GM19035 (cell line): ENCODE measurements at regions not wholly inside any gene's neighbourhood (a gene's known extent, or its start where the extent isn't known, plus 50 kb on each side); places are given as distances from the start of the nearest gene placed in this dataset.
A peak's percentile ranks its signal among the peaks of the same experiment; 100 is the strongest.
"Not testable (repeated sequence)": the region's sequence is repeated elsewhere in the genome, so short reads cannot be mapped to it uniquely, and the experiment has no call there.

Experiments used
- ATAC-seq: cut with Tn5 transposase; IDR thresholded peaks from one replicate; pipeline ENCODE4 v1.9.1; 2021; ENCODE audit not compliant: unreplicated experiment

GRCh38 chr4:37771771-37772170 lies 54.7 kb upstream of the PGM2 start:
- ATAC-seq = no peak

- ATAC-seq = no peak
Observed at GRCh38 chr4:37770016-37770415, 56.5 kb upstream of the PGM2 start.

GRCh38 chr4:37769391-37769989 lies 57.0 kb upstream of the PGM2 start:
- ATAC-seq = no peak

GRCh38 chr4:37767546-37767945 lies 58.9 kb upstream of the PGM2 start:
- no peak for ATAC-seq

GRCh38 chr4:37767019-37767418 lies 59.5 kb upstream of the PGM2 start:
- ATAC-seq = no peak

DNA sequence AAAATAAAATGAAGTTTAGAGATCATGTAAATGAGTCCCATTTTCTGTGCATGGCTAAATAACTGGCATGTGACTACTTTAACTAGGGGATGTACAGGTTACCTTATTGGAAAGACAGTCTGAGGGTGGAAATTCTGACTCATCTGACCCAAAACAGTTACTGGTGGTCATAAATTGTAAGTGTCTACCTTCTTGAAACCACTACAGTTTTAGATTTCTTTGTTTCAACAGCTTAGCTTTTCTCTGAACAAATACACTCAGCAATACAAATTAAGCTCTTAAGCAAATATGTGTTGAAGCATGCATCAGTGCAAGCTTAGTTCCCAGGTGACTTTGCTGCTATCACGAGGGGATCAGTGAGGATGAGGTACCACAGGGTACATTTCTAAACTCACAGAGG lies 60.7 kb upstream of the PGM2 start:
- ATAC-seq = no peak

GRCh38 chr4:37763831-37764230 lies 62.7 kb upstream of the PGM2 start:
- ATAC-seq = no peak

DNA sequence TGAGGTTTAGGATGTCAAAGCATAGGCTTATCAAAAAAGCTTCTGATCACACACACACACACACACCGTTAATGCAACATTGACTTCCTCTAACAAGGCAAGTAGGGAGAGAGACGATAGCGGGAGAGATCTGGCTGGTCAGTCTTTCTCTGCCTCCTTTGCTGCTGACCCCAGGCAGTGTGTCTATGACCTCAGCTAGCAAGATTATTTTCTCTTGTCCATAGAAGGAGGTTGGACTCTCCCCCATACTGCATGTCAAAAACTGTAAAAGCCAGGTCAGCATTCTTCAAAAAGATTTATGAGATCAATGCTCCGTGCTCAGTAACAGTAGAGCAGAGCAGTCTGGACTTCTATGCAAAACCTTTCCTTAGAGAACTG lies 63.5 kb upstream of the PGM2 start:
- ATAC-seq = no peak

- ATAC-seq = no peak
Observed at GRCh38 chr4:37762294-37762990, 64.0 kb upstream of the PGM2 start.

- ATAC-seq = no peak
Observed at GRCh38 chr4:37760840-37761239, 65.6 kb upstream of the PGM2 start.

DNA sequence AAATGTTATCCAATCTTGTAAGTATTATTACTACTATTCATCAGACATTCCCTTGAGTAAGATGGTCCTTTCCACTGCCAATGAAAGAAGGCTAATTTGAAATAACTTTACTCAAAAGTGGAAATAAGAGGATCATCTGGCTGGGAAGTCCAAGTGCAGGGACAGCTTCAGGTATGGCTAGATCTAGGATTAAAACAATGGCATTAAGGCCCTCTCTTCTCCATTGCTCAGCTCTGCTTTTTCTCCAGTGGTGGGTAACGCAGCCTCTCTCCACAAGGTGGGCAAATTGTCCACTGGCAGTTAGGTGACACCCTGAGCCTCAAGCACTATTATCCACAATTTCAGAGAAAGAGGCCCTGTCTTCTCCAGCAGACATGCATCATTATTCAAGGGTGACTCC lies 66.7 kb upstream of the PGM2 start:
- no peak for ATAC-seq

- ATAC-seq = no peak
Observed at GRCh38 chr4:37758226-37758625, 68.3 kb upstream of the PGM2 start.

GRCh38 chr4:37757761-37758160 lies 68.7 kb upstream of the PGM2 start:
- ATAC-seq = no peak

DNA sequence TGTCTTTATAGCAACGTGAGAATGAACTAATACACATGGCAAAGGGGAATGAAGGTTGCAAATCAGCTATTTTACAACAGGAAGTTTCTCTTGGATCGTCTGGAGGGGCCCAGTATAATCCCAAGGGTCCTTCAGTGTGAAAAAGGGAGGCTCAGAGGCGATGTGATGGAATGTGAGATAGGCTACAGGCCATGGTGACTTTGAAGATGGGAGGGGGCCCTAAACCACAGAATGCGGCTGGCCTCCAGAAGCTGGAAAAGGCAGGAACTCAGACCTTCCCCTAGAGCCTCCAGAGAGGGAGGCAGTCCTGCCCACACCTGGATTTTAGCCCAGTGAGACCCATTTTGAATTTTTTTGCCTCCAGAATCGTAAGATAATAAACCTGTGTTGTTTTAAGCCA lies 69.4 kb upstream of the PGM2 start:
- no peak for ATAC-seq

GRCh38 chr4:37754410-37755185 lies 68.4 kb upstream of the RELL1 start:
- ATAC-seq = no peak

GRCh38 chr4:37749398-37749988 lies 63.3 kb upstream of the RELL1 start:
- ATAC-seq = peak; percentile 53

- ATAC-seq = no peak
Observed at GRCh38 chr4:37748485-37748884, 62.3 kb upstream of the RELL1 start.

DNA sequence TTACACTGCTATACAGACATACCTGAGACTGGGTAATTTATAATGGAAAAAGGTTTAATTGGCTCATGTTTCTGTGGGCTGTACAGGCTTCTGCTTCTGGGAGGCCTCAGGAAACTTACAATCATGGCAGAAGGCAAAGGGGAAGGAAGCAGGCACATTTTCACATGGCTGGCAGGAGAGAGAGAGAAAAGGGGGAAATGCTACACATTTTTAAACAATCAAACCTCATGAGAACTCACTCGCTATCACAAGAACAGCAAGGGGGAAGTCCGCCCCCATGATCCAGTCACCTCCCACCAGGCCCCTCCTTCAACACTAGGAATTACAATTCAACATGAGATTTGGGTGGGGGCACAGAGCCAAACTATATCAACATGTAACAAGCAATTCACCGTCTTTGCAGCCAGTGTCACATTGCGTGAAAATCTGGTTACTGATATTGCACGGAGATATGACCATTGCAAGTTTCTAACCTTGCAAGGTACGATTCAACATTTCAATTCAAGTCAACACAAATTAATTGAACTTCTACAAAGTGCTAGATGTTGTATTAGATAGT lies 61.7 kb upstream of the RELL1 start:
- ATAC-seq = no peak

- ATAC-seq = not testable (repeated sequence)
Observed at GRCh38 chr4:37746852-37747251, 60.7 kb upstream of the RELL1 start.

DNA sequence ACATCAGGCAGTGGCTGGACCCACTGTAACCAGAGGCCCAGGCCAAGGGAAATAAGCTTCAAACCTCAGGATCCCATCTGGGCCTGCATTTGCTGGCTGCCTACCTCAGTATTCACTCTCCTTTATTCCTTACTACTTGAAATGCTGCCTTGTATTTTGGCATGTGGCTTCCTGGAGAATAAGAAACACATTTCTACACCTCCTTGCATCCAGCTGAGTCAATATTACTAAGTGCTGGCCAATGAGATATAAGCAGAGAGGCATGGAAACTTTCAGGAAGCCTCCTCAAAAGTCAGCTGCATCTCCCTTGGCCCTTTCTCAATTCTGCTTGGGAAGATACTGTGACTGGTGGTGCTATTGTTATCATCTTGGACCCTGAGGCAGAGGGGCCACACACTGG lies 59.8 kb upstream of the RELL1 start:
- no peak for ATAC-seq

DNA sequence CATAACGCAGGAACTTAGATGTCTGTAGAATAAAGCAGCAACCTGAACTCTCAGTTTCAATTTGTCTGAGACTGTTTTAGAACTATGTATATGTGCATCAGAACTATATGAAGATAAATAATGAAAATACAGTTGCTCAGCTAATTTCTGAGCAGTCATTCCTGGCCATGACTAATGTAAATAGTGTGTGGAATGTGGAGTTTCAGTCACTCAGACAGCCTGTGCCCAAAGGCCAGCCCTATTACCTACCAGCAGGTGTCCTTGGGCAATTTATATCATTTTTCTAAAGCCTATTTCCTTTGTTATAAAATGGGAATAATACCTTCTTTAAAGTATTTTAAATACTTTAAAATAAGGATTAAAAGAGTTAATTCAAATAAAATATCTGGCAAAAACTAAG lies 56.0 kb upstream of the RELL1 start:
- ATAC-seq = no peak

- no peak for ATAC-seq
Observed at GRCh38 chr4:37741564-37741963, 55.4 kb upstream of the RELL1 start.
